Activated naive CD4-positive, alpha-beta T cell treated with anti-CD3 and anti-CD28 coated beads for 36 hours (primary cell): ENCODE measurements at regions not wholly inside any gene's neighbourhood (a gene's known extent, or its start where the extent isn't known, plus 50 kb on each side); places are given as distances from the start of the nearest gene placed in this dataset.
"Not testable (repeated sequence)": the region's sequence is repeated elsewhere in the genome, so short reads cannot be mapped to it uniquely, and the experiment has no call there.

ENCODE experiments used
- CTCF ChIA-PET: fragments of 350-600 bp; sonication (Branson Sonifier 250); formaldehyde crosslinking; loops from one replicate; lab custom pipeline; 2021; ENCODE audit warnings: antibody characterized with exemption; lab: Charles Lee
- DNase-seq: peaks from one replicate; pipeline ENCODE4 v3.0.0-alpha.2; 2020
- H3K27ac Mint-ChIP-seq: one replicate; pipeline ENCODE4 v1.8.0; 2021; ENCODE audit warnings: mild to moderate bottlenecking, mixed read lengths
- H3K27me3 Mint-ChIP-seq: one replicate; pipeline ENCODE4 v1.8.0; 2021; ENCODE audit warnings: low read depth, mixed read lengths
- H3K36me3 Mint-ChIP-seq: one replicate; pipeline ENCODE4 v1.8.0; 2021; ENCODE audit warnings: low read depth, mixed read lengths
- H3K4me1 Mint-ChIP-seq: one replicate; pipeline ENCODE4 v1.8.0; 2021; ENCODE audit warnings: low read depth, mixed read lengths
- H3K4me3 Mint-ChIP-seq: one replicate; pipeline ENCODE4 v1.8.0; 2021; ENCODE audit warnings: mild to moderate bottlenecking, moderate library complexity, mixed read lengths
- H3K9me3 Mint-ChIP-seq: one replicate; pipeline ENCODE4 v1.8.0; 2021; ENCODE audit warnings: mixed read lengths
- intact Hi-C: fragments of 100-400 bp; cut with micrococcal nuclease; formaldehyde crosslinking; loops from one replicate; pipeline ENCODE4 v1.15.1; 2023

DNA sequence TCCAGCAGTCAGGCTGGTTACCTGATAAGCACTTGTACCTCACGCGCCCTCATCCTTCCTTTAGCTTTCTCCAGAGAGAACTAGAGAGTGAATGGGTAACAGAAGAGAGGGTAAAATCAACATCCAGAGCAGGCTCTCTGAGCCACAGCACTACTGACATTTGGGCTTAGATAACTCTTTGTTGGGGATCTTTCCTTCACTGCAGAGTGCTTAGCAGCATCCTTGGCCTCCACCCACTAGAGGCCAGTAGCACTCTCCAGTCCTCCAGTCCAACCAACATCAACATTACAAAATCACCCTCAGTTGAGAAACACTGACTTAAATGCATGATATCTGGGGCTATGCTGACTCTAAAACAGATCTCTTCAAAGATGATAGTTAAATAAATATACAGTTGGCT lies 220.7 kb downstream of the TACR3 start:
- Mint-ChIP-seq H3K27ac (no peak overlapping the region), H3K9me3 (no peaks in the 10 kb centered on the region), H3K4me1 (peaks cover 2% of the 10 kb centered on the region), H3K4me3 (no peak overlapping the region), H3K27me3 (no peaks in the 10 kb centered on the region), H3K36me3 (no peaks in the 10 kb centered on the region)
- DNase-seq = no peak
- CTCF ChIA-PET = no interaction called here
- intact Hi-C loops = no loop called here

- peak; percentile 14 for DNase-seq
- no peaks in the 10 kb centered on the region for H3K9me3 Mint-ChIP-seq
- no peaks in the 10 kb centered on the region for H3K27me3 Mint-ChIP-seq
- CTCF ChIA-PET = no interaction called here
- intact Hi-C loops = no loop called here
- H3K36me3 Mint-ChIP-seq = no peaks in the 10 kb centered on the region
- no peak overlapping the region for H3K27ac Mint-ChIP-seq
- H3K4me3 Mint-ChIP-seq = no peak overlapping the region
- peaks cover 2% of the 10 kb centered on the region for H3K4me1 Mint-ChIP-seq
These were observed 221.4 kb downstream of the TACR3 start for GRCh38 chr4:103498161-103499070.

GRCh38 chr4:103497692-103498091 lies 222.1 kb downstream of the TACR3 start:
- Mint-ChIP-seq H3K4me3 (no peak overlapping the region), H3K4me1 (peaks cover 2% of the 10 kb centered on the region), H3K27ac (no peak overlapping the region), H3K9me3 (no peaks in the 10 kb centered on the region), H3K36me3 (no peaks in the 10 kb centered on the region), H3K27me3 (no peaks in the 10 kb centered on the region)
- intact Hi-C loops = no loop called here
- no peak for DNase-seq
- CTCF ChIA-PET = no interaction called here

- no peaks in the 10 kb centered on the region for H3K27me3 Mint-ChIP-seq
- H3K9me3 Mint-ChIP-seq = no peaks in the 10 kb centered on the region
- H3K4me3 Mint-ChIP-seq = no peak overlapping the region
- DNase-seq = no peak
- intact Hi-C loops = no loop called here
- no peaks in the 10 kb centered on the region for H3K36me3 Mint-ChIP-seq
- H3K27ac Mint-ChIP-seq = no peak overlapping the region
- CTCF ChIA-PET = no interaction called here
- peaks cover 2% of the 10 kb centered on the region for H3K4me1 Mint-ChIP-seq
These were observed 223.0 kb downstream of the TACR3 start for GRCh38 chr4:103496800-103497199.

DNA sequence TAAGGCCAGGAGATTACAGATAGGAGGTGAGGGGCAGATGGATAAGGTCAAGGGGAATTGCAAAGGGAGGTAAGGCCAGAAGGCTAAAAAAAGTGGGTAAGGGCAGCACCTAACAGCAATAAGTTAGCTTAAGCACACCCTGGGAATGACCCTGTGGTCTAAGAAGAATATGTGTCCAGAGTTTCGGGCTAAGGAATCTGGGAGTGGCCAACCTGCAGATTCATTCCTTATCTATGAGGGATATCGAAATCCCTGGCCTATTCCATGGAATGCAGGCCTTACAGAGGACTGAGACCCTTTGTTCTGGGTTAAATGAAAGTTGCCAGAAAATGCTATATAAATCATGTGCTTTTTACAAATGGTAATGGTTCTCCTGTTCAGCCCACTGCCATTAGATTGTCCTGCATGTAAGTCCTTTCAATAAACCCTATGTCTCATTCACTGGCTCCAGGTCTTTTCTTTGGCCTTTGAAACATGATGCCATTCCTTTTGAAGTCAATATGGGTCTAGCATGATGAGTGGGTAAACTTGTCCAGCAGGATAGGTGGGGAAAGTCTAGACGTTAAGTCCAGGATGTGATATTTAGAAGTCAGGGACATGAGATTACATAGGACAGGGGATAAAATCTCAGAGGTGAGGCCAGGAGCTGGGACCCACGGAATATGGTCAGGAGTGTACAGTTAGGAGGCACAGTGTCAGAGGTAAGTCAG lies 226.2 kb downstream of the TACR3 start:
- Mint-ChIP-seq H3K36me3 (no peaks in the 10 kb centered on the region), H3K27ac (no peak overlapping the region), H3K4me3 (no peak overlapping the region), H3K4me1 (peaks cover 2% of the 10 kb centered on the region), H3K9me3 (no peaks in the 10 kb centered on the region), H3K27me3 (no peaks in the 10 kb centered on the region)
- intact Hi-C loops = no loop called here
- CTCF ChIA-PET = interaction anchor here (0.6 kb wide), 1 partner anchor 118 kb away, joined by 3 read pairs; no protein-coding TSS in a partner anchor
- no peak for DNase-seq

DNA sequence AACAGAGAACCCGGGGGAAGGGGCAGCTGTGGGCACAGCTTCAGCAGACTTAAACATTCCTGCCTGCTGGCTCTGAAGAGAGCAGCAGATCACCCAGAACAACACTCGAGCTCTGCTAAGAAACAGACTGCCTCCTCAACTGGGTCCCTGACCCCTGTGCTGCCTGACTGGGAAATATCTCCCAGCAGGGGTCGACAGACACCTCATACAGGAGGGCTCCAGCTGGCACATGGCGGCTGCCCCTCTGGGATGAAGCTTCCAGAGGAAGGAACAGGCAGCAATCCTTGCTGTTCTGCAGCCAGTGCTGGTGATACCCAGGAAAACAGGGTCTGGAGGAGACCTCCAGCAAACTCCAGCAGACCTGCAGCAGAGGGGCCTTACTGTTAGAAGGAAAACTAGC lies 234.5 kb downstream of the TACR3 start:
- DNase-seq, H3K27ac Mint-ChIP-seq, H3K4me1 Mint-ChIP-seq, intact Hi-C loops, H3K4me3 Mint-ChIP-seq, H3K27me3 Mint-ChIP-seq, H3K36me3 Mint-ChIP-seq, H3K9me3 Mint-ChIP-seq: not testable (repeated sequence)
- CTCF ChIA-PET = interaction anchor here (0.6 kb wide), 1 partner anchor 1278 kb away, joined by 4 read pairs; no protein-coding TSS in a partner anchor

DNA sequence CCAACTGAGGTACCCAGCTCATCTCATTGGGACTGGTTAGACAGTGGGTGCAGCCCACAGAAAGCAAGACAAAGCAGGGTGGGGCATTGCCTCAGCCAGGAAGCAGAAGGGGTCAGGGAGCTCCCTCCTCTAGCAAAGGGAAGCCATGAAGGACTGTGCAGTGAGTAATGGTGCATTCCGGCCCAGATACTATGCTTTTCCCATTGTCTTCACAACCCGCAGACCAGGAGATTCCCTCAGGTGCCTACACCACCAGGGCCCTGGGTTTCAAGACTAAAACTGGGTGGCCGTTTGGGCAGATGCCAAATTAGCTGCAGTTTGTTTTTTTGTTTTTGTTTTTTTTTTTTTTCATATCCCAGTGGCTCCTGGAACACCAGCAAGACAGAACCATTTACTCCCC lies 235.3 kb downstream of the TACR3 start:
- H3K4me1 Mint-ChIP-seq = no peaks in the 10 kb centered on the region
- CTCF ChIA-PET = interaction anchor here (0.6 kb wide), 1 partner anchor 1279 kb away, joined by 4 read pairs; no protein-coding TSS in a partner anchor
- H3K27ac Mint-ChIP-seq = no peak overlapping the region
- no peaks in the 10 kb centered on the region for H3K9me3 Mint-ChIP-seq
- no peaks in the 10 kb centered on the region for H3K27me3 Mint-ChIP-seq
- no peaks in the 10 kb centered on the region for H3K36me3 Mint-ChIP-seq
- no peak overlapping the region for H3K4me3 Mint-ChIP-seq
- intact Hi-C loops = no loop called here
- no peak for DNase-seq

DNA sequence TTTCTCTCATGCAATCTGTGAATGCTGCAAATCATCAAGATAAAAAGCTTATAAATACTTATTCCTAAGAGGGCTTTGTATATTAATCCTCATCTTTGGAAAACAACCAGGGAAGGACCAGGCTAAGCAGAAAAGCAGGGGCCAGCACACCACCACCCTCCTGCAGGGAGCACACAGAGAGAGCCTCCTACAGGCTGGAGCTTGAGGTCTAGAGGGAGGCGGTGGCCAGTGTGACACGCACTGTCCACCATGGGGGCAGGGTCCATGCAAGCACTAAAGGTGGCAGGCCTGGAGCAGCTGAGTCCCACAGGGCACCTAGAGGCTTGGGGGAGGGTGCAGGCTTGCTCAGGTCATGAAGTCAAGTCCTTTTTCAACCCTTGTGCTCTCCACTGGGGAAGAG lies 236.9 kb downstream of the TACR3 start:
- no peaks in the 10 kb centered on the region for H3K4me1 Mint-ChIP-seq
- H3K36me3 Mint-ChIP-seq = no peaks in the 10 kb centered on the region
- no peak for DNase-seq
- no peaks in the 10 kb centered on the region for H3K27me3 Mint-ChIP-seq
- CTCF ChIA-PET = no interaction called here
- no peaks in the 10 kb centered on the region for H3K9me3 Mint-ChIP-seq
- intact Hi-C loops = no loop called here
- H3K4me3 Mint-ChIP-seq = no peak overlapping the region
- H3K27ac Mint-ChIP-seq = no peak overlapping the region

DNA sequence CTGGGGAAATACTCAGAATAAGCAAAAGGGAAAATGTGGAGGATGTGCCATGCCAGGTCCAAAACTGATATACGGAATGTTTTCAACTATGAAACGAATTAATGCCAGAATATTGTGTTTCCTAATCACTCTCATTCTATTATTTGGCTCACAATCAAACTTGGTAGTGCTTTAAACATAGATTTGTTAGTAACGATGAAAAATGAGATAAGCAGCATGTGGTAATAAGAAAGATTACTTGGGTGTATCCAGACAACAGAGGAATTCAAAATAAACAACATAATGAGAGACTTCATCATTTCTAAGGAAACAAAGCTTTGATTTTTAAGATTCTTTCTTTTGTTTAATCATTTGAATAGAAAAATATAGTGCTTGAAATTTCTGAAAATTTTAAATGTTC lies 237.3 kb downstream of the TACR3 start:
- CTCF ChIA-PET = no interaction called here
- intact Hi-C loops = no loop called here
- Mint-ChIP-seq H3K36me3 (no peaks in the 10 kb centered on the region), H3K4me1 (no peaks in the 10 kb centered on the region), H3K9me3 (no peaks in the 10 kb centered on the region), H3K27ac (no peak overlapping the region), H3K27me3 (no peaks in the 10 kb centered on the region), H3K4me3 (no peak overlapping the region)
- no peak for DNase-seq

DNA sequence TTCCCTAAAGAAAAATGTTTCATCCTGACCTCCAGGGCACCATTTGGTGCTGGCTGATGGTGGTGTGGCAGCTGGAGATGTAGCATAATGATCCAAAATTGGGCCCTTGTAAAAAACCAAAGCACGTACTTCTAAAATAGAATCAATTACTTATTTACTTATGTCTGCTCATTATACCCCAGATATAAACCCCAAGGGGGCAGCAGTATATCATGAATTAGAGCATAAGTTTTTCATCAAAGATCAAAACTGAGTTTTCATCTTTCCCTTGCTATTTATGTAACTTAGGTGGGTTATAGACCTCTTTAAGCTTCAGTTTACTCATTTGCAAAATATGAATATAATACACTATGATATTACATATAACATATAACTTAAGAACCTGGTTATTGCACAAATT lies 241.1 kb downstream of the TACR3 start:
- H3K9me3 Mint-ChIP-seq = no peaks in the 10 kb centered on the region
- H3K4me1 Mint-ChIP-seq = no peaks in the 10 kb centered on the region
- CTCF ChIA-PET = interaction anchor here (0.6 kb wide), 1 partner anchor 1013 kb away, joined by 3 read pairs; no protein-coding TSS in a partner anchor
- no peaks in the 10 kb centered on the region for H3K36me3 Mint-ChIP-seq
- no peaks in the 10 kb centered on the region for H3K27me3 Mint-ChIP-seq
- H3K4me3 Mint-ChIP-seq = no peak overlapping the region
- no peak for DNase-seq
- H3K27ac Mint-ChIP-seq = no peak overlapping the region
- intact Hi-C loops = loop anchor here (1.0 kb wide), 2 partner anchors 308 to 456 kb away; no protein-coding TSS in a partner anchor

- Mint-ChIP-seq H3K9me3 (no peaks in the 10 kb centered on the region), H3K27me3 (no peaks in the 10 kb centered on the region), H3K4me3 (no peak overlapping the region), H3K27ac (no peak overlapping the region), H3K36me3 (no peaks in the 10 kb centered on the region), H3K4me1 (no peaks in the 10 kb centered on the region)
- intact Hi-C loops = loop anchor here (1.0 kb wide), 2 partner anchors 308 to 456 kb away; no protein-coding TSS in a partner anchor
- CTCF ChIA-PET = no interaction called here
- no peak for DNase-seq
These were observed 241.6 kb downstream of the TACR3 start for GRCh38 chr4:103478210-103478609.

DNA sequence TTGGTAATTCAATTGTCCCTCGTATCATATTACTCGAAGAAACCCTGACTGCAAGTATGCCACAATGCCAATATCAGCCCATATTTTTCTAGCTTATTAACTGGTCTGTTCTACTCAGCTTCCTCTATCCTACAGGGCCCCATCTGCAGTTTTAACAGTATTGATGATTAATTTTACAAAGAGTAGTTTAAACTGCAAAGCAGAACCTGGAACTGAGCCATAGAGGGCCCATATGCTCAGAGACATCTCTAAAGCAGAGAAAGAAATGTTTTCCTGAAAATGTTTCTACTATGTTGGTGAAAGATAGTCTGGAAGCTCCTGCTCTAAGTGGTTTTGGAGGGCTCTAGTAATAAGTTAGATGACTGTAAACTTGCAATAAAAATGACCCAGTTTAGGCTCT lies 259.4 kb upstream of the CENPE start:
- no peak for DNase-seq
- no peaks in the 10 kb centered on the region for H3K36me3 Mint-ChIP-seq
- H3K9me3 Mint-ChIP-seq = peaks cover 2% of the 10 kb centered on the region
- CTCF ChIA-PET = no interaction called here
- H3K4me1 Mint-ChIP-seq = no peaks in the 10 kb centered on the region
- H3K27me3 Mint-ChIP-seq = peaks cover 2% of the 10 kb centered on the region
- intact Hi-C loops = no loop called here
- H3K4me3 Mint-ChIP-seq = no peak overlapping the region
- no peak overlapping the region for H3K27ac Mint-ChIP-seq
